ENCODE measurements at regions not wholly inside any gene's neighbourhood (a gene's known extent, or its start where the extent isn't known, plus 50 kb on each side); places are given as distances from the start of the nearest gene placed in this dataset.

DNA sequence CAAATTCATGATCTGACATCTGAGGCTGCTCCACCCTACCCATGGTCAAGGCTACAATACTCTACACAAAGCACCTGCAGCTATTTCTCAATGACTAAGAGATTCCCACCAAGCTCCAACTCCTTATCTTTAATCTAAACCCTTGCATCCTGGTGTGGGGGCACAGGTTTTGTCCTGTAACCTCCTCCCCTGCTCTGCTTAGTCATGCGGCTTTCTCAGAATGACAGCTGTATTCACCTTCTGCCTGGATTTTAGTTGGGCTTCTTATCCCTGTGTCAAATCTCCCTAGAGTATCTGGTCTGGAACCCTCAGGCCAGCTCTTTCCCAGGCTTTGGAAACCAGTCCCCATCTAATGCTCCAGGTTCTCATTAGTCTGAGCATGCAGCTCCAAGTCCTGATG, 159.0 kb downstream of the BARHL2 start:
- TF ChIP-seq, protein P1, sequence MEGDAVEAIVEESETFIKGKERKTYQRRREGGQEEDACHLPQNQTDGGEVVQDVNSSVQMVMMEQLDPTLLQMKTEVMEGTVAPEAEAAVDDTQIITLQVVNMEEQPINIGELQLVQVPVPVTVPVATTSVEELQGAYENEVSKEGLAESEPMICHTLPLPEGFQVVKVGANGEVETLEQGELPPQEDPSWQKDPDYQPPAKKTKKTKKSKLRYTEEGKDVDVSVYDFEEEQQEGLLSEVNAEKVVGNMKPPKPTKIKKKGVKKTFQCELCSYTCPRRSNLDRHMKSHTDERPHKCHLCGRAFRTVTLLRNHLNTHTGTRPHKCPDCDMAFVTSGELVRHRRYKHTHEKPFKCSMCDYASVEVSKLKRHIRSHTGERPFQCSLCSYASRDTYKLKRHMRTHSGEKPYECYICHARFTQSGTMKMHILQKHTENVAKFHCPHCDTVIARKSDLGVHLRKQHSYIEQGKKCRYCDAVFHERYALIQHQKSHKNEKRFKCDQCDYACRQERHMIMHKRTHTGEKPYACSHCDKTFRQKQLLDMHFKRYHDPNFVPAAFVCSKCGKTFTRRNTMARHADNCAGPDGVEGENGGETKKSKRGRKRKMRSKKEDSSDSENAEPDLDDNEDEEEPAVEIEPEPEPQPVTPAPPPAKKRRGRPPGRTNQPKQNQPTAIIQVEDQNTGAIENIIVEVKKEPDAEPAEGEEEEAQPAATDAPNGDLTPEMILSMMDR (IDR thresholded peaks at IDR 0.05) = no peak
- no peak for TF ChIP-seq POLR2A (IDR thresholded peaks at IDR 0.05)
